Stimulated activated CD8-positive, alpha-beta memory T cell treated with anti-CD3 and anti-CD28 coated beads, Interleukin-4, amount 100 ng/mL, for 1 hour (primary cell): ENCODE measurements at regions not wholly inside any gene's neighbourhood (a gene's known extent, or its start where the extent isn't known, plus 50 kb on each side); places are given as distances from the start of the nearest gene placed in this dataset.

Experiments
- DNase-seq, 2 donors: peaks; one replicate each; pipeline ENCODE4 v3.0.0-alpha.2; 2020; ENCODE audit warnings: low read depth in 2 of 2, low spot score in 1 of 2

DNA sequence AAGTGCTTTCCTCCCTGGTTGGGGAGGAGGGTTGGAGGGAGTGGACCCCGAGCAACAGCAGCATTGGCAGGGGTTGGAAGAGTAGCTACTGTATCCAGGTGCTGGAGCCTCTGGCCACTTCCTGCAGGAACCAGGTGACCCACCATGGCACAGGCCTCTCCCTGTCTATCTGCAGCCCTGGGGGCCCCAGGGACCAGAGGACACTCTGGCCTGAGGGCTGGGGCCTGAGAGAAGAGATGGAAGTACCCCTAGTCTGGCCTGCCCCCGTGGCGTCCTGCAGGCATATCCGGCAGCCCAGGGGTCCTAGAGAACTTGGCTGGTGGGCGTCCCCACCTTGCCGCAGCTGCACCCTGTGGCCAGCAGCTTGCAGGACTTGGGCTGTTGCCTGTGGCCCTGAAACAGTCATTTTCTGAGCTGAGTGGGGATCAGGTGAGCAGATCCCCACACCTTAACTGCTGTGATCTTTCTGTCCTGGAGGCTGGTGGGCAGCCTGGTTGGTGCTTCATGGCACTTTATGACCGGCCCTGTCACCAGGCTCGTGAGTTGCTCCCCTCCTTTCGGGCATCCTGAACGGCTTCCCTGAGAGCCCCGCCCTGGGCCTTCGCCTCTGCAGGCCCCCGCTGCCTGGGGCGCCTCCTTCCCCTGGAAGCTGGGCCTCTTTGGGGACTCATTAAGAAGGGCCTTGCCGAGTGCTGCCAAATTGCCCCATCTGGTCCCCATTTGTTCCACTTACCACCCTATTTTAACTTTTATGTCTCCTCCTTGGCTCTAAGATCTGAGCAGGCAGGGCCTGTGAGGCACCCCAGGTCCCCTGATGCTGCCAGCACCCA is 298.6 kb downstream of the SEC14L1 start:
- no peak for DNase-seq

DNA sequence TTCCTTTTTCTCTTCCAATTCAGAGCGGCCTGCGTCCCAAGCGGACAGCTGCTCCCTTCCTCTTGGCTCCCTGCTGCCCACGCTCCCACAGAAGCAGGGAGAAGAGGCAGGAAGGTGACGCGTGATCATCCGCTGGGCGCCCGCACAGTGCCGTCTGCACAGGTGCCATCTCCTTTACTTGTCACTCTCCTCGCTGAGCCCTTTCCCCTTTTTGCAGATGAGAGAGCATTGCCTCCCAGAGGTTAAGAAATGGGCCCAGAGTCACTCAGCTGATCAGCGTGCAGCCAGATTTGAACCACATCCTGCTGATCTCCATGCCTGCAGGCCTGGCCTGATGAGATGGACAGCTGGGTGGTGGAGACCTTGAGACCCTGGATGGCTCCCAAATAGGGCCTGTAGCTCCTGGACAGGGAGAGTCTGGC is 299.8 kb downstream of the SEC14L1 start:
- no peak for DNase-seq

DNA sequence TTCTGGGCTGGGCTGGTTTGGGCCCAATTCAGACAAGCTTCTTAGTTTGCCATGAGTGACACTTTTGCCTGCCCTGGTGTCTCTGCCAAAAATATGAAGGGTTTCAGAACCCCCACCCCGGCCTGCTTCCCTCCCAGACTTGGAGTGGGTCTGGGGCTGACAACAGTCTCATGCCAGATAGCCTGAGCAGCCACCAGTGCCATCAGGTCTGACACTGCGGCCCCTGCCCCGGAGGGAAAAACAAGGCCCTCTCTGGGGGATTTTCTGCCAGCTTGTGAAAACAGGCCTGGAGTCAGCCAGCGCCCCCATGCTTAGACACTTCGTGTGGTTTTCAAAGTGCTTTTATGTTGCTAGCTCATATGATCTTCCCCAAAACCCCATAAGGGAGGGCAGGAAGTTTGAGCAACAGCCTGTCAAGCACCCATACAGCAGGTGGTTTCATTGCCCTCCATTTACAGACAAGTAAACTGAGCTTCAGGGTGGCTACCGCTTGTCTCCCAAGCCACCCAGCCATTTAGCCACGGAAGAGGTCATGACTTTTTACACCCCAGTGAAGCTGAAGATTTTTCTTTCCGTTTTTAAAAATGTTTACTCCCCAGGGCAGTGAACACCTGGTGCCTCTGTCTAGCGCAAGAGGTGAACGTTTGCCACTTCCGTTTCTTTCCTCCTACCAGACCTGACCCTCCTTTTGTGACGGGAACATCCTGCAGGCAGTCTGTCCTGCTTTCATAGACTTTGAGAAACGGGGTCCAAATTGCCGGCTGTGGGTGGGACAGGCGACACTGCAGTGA is 300.6 kb downstream of the SEC14L1 start:
- no peak for DNase-seq

DNA sequence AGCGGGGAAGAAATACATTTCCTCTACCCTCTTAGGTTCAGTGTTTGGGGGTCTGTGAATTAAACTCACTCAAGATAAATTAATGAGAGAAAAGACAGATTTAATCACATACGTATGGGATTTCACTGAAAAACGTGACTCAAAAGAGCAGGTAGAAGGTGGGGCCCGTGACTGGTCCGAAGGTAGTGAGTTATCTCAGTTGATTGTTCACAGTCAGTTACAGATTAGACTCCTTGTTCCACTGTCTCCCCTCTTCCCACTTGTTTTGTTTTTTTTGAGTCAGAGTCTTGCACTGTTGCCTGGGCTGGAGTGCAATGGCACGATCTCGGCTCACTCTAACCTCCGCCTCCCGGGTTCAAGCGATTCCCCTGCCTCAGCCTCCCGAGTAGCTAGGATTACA is 301.2 kb downstream of the SEC14L1 start:
- no peak for DNase-seq

DNA sequence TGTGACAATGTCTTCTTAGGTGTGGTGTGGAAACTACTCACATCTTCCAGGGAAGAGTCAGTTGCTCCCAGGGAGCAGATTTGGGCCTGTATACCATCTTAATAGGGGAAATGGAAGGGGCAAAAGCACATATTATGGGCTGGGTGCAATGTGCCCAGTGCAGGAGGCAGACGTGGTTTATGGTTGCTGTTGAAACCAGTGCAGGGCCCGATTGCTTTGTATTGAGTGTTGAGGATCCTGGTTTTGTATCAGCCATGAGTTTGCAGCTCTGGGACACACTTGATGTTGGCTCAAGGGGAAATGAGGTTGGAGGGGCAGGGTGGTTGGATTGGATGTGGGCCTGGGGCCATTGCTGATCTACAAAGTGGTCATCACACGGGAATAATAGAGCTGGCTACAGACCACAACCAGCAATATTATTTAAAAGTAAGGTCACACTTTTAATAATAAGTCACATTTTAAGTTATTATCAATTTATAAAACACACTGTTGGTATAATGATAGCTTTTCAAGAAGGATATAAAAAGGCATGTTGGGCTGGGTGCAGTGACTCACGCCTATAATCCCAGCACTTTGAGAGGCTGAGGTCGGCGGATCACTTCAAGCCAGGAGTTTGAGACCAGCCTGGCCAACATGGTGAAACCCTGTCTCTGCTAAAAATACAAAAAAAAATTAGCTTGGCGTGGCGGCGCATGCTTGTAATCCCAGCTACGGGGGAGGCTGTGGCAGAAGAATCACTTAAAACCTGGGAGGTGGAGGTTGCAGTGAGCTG is 302.4 kb downstream of the SEC14L1 start:
- no peak for DNase-seq

GRCh38 chr17:77443748-77444260 is 303.0 kb downstream of the SEC14L1 start:
- DNase-seq: no peak

- DNase-seq: no peak
These were observed 303.8 kb downstream of the SEC14L1 start for GRCh38 chr17:77444628-77444983.

- DNase-seq: peak in 1 of 2 donors; percentile 58
These were observed 304.4 kb downstream of the SEC14L1 start for GRCh38 chr17:77444984-77445759.

- DNase-seq: no peak
These were observed 305.2 kb downstream of the SEC14L1 start for GRCh38 chr17:77445760-77446532.

GRCh38 chr17:77446940-77447634 is 306.3 kb downstream of the SEC14L1 start:
- no peak for DNase-seq

DNA sequence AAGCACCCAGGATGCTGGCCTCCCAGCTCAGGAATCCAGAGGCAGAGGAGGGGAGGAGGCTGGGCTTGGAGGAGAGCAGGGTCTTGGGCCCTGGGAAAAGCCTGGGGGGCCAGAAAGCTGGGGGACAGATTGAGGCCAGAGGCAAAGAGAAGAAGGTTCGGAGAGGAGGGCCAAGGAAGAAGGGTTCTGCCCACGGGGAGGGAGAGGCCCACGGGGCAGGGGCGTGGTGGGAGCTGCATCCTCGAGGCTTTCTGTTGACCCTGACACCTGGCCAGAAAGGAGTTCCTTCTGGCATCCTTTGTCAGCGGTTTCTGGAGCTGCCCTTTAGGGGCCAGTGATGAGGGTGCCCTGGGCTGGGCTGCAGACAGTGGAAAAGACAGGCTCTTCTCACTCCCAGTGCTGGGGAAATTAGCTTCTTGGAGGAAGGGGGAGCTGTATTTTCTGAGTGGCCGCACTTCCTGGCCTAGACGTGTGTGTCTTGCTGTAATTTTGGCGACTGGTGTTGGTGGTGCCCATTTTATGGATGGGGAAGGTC is 308.7 kb downstream of the SEC14L1 start:
- no peak for DNase-seq

DNA sequence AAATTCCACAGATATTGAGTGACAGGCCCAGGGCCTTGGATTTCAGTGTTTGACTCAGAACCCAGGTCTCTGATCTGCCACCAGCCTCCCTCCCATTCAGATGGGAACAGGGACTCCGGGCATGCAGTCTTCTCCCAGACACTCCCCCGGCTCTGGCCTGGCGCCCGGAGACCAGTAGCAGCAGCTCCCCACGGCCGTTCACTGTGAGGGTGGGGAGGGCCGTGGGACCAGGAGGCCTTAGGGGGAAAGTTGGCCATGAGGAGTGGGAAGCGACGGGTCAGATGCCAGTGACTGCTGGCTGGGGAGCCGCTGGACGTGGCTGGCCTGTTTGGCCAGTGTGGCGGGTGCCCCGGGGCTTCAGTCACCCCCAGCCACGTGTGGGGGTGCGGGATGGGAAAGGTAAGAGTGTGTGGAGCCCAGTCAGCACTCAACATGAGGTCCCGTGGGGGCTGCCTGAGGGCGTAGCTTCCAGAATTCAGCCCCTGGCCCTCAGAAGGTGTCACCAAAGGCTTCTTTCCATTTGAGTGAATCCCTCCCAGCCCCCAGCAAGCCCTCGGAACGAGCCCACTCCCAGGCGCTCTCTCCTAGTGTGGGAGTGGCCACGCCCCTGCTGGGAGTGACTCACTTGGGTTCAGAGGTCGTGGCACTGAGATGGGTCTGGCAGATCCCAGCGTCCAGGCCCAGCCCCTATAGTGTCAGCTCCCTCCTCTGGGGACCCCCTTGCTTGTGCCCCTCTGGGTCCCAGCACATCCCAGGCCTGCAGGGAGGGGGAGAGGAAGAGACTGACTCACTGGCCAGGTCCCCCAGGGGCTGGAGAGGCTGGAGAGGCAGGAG is 309.4 kb downstream of the SEC14L1 start:
- no peak for DNase-seq

DNA sequence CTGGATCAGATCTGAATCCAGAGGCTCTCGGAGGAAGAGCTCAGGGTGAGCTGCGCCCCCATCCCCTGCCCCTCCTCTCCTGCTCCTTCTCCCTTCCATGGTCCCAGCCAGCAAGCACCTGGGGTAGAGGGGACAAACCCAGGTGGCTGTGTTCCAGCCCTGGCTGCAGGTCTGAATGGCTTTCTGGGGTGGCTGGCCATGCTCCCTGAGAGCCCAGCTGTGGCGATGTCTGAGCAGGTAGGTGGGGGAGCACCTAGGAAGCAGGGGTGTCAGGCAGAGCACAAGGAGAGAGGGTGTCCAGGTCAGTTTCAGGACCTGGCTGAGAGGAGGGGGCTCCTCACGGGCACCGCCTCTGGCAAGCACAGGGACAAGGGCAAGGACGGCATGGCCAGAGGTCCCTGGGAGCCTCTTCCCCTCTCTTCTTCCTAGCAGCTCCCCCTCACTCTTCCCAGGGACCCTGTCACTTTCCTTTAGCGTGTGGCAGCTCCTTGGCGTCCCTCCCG is 310.0 kb downstream of the SEC14L1 start:
- no peak for DNase-seq

- DNase-seq: no peak
These were observed 310.6 kb downstream of the SEC14L1 start for GRCh38 chr17:77451245-77451893.

- no peak for DNase-seq
These were observed 311.4 kb downstream of the SEC14L1 start for GRCh38 chr17:77451894-77452852.

DNA sequence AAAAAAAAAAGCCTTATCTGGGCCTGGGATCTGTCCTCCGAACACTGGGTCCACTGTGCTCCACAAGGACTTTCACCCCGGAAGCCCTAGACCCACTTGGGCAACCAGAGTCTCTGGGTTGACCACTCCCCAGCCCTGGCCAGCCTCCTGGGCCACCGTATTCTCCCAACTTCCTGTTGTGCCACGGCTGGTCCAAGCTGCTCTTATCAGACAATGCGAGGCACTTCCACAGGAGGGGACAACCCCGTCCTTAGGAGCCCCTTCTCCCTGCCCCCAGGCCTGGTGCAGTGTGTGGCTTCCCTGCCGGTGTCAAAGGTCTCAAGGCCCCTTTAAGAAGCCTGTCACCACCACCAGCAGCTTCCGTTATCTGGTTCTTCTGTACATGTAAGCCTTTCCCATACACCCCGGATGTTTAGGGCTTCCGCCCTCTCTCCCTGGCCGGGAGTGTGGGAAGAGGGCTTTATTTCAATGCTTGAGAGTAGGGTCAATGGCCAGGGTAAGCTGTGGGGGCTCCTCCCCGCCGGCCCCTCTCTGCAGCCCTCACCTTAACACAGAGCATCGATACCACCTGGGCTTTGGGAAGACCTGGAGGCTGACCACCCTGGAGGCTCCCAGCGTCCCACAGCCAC is 313.0 kb downstream of the SEC14L1 start:
- no peak for DNase-seq
